GM18519 (cell line): ENCODE measurements at regions not wholly inside any gene's neighbourhood (a gene's known extent, or its start where the extent isn't known, plus 50 kb on each side); places are given as distances from the start of the nearest gene placed in this dataset.
"Not testable (repeated sequence)": the region's sequence is repeated elsewhere in the genome, so short reads cannot be mapped to it uniquely, and the experiment has no call there.

Experiments
- ATAC-seq: cut with Tn5 transposase; IDR thresholded peaks from one replicate; pipeline ENCODE4 v1.9.1; 2021; ENCODE audit warnings: mild to moderate bottlenecking, moderate library complexity; ENCODE audit not compliant: unreplicated experiment, low FRiP score

DNA sequence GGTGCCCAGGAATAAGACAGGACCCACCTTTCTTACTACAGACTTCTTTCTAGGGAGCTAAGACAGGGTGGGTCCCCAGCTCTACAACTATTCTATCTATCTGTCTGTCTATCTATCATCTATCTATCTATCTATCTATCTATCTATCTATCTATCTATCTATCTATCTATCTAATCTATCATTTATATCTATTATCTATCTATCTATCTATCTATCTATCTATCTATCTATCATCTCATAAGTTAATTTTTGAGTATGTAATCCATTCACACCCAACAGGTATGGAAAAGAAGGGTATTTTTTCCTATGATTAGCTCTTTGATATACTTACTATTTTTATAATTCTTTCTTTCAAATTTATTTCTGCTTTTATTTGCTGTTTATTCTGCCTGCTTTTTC, 55.9 kb downstream of the BAMBI start:
- no peak for ATAC-seq

DNA sequence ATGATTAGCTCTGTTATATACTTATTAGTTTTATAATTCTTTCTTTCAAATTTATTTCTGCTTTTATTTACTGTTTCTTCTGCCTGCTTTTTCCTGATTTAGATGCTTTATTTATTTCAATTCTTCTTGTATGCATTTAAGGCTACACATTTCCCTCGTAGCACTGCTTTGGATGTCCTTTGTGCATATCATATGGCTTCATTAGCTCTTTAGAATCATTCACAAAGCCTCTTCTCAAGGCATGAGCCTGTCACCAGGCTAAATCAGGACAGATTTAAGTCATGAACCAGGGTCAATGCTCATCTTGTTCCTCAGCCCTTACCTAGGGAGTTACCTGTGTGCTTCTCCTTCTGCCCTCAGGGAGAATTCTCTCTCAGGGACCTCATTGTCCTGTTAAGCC, 56.3 kb downstream of the BAMBI start:
- ATAC-seq: no peak

DNA sequence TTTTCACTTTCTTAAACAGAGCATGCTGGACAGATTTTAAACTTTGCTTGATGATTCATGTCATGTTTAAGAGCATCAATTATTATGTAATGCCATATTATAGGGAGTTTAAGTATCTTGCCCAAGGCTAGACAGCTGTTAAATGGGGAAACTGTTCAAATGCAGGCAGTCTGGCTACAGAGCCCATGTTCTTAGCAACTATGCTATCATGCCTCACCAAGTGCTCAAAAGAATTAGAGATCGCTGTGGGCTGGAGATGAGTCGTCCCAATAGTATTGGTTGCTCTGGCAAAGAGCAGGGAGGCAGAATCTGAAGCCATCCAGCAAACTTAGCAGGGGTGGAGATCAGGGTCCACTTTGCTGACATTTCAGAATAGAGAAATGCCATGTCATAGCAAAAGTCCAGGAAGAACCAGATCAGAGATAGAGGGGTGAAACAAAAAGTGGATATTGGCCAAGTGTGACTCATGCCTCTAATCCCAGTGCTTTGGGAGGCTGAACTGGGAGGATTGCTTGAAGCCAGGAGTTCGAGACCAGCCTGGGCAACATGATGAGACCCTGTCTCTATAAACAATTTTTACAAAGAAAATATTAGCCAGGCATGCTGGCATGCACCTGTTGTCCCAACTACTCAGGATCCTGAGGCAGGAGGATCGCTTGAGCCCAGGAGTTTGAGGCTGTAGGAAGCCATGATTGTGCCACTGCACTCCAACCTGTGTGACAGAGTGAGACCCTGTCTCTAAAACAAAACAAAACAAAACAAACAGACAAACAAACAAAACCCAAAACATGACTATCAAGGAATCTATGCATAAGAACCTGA, 57.8 kb downstream of the BAMBI start:
- ATAC-seq: no peak

DNA sequence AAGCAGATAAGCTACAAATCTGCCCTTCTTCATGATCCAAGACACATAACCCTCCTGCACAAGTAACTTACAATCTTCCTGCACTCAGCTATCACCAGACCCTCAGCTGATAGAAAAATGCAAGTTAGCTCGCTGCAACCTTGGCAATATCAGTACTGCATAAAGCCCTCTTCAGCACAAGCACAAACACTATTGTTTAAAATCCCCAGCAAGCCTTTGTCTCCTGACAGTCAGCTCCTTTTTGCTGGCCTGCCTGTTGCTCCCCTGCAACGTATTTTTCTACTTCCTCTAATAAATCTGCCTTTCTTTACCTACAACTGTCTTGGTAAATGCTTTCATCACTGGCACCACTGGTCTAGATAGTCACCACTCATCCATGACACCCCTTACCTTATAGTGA, 59.8 kb downstream of the BAMBI start:
- no peak for ATAC-seq

DNA sequence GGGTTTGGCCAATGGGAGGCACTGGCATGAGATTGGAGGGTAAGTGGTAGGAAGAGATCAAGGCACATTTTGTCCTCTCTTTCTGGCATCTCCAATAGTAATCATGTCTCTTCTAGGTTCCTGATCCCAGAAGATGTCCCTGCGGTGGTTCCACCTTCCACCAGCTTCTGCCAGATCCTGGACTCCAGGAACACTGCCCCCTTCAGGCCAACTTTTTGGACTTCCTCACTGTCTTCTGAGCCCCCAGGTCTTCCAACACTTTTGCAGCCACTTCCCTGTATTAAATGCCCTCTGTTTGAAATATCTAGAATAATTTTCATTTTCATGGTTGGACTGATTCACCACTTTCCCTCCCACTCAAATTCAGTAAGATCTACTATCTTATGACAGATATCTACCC, 60.9 kb downstream of the BAMBI start:
- ATAC-seq: no peak

DNA sequence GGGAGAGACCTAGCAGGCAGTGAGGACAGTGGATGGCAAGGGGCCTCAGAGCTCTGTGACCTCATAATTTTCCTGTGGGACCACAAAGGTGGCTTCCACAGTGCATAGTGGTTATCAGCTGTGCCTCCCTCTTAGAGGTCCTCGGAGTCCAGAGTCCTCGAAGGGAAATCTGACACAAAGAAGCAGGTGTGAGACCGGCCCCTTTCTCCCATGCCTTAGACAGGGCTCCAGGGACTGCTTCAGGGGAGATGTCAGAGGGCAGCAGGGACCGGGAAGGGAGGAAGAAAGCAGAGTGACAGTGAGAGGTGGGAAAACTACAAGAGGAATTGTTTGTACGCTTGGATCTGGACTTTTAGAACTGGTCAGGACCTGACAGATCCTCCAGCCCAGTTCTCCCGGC, 66.3 kb downstream of the BAMBI start:
- no peak for ATAC-seq

DNA sequence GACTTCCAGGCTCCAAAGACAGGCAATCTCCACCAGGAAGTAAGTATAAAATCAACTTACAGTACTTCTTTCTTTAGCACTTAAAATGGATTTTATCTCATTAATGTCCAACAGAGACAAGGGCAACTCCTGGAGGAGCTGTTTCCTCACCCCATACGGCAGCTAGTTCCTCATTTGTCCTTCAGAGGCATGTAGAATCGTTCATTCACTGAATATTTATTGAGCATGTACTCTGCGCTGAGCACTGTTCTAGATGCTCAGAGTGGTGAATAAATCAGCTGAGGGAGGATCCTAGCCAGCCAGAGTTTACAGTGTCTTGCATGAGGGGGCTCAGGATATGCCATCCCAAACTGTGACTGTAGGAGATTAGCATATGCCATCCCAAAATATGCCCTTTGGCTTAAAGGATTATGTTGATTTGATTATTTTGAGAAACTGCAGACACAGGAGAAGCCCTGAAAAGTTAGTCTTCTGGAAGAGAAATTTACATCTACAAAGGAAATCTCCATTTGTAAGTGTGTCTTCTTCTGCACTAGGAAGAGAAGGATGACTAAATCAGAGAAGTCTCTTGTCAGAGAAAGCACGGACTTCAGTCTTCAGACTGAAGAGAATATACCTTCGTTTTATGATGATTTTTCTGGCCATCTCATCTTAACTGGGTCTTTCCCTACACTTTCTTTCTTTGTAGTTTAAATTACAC, 66.9 kb downstream of the BAMBI start:
- ATAC-seq: no peak

DNA sequence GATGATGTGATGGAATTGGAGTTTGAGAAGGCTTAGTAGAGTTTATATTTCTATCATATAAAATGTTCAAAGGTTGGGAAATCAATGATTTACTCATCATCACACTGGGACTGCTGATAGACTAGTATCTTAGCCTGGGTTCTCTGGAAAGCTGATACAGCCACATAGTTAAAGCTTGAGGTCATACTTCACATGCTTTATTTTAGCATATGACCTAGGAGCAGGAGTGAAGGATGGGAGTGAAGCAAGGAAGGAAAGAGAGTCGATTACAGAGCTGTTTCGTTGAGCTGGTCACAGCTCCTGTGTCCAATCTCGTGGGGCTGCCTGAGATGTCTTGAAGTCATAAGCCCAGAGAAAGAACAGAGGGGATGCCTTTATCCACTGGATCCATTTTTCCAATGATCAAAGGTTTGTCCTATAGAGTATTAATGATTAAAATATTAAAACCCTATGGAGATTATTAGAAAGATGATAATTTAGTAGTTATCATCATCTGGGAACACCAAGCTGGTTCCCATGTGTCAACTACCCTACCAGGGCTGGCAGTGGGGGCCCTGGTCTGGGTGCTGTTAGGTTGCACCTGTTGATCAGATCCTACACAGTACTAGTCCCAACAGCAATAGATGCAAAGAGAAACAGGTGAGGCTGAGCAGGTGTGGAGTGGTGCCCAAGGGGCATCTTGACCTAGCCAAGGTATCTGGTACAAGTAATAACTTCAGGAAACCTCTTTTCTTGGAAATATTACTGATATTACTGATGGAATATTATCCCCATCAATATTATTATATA, 77.8 kb downstream of the BAMBI start:
- no peak for ATAC-seq

DNA sequence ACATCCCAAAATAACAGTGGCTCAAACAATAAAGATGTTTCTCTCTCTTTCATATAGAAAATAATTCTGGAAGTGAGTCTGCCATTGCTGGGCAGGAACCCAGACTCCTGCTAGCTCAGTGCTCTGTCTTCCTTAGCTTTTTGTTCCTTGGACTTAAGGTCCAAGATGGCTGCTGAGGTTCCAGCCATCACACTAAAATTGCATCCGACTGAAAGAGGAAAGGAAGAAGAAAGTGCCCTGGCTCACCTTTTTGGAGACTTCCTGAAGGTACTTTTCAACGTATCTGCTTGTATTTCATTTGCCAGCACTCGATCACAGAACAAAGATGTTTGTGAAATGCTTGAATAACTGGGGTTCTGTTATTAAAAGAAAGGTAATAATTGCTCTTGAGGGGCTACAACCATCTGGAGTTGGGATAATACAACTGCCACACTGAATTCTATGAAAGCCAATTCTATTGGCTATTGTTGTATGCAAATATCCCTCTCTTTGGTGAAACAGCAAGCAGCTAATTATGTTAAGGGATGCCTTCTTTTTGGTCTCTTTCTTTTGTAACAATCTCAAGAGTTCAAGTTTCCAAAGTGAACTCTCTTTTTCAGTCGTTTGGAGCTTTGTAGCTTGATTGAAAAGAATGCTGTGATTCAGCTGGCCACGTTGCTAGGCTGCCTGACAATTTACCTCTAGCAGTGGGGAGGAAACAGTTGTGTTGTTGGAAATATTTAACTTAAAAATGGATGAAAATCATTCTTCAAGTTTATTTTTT, 83.9 kb downstream of the BAMBI start:
- no peak for ATAC-seq

DNA sequence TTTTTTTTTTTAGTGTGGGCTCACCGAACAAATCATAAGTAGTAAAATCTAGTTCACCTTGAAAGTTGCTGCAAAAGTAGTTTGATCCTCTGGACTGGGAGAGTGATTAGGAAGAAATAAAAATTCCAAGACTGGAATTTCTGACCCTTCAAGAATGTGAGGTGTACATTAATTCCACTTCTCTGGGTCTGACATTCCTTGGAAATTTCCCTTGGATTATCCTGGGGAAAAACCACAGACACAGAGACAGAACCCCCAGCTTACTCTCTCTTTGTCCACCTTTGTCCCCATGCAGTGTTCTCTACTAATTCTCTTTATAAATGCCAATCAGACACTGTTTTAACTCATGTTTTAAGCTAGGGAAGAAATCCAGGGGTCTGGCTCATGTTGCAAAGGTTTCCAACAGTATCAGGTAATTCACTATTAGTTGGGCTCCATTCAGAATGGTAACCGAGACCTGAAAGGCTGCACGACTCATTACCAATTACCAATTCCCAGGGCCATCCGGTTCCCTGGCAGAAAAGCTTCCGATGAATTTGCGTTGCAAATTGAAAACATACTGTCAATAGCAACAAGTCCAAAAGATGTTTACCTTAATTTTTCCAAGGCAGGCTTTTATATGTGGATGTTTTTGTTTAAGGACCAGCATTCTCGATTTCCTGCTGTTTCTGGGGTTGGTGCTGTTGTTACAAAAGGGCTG, 86.3 kb downstream of the BAMBI start:
- no peak for ATAC-seq

DNA sequence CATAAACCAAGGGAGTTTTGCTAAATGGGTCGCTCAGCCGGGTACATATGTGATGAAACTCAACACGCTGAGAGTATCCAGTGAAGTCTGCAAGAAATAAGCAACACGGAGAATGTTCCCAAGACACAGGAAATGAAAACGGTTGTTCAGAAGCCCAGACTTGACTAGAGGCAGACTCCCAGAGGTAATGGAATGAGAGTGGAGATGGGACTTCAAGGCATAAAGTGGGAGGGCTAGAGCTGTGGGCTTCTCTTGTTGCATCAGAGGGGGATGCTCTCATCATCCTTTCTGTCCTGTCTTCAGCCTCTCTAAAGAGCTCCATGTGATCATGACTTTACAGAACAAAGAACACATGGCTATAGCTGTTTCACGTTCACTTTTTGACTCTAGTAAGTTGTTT, 88.3 kb downstream of the BAMBI start:
- ATAC-seq: no peak

DNA sequence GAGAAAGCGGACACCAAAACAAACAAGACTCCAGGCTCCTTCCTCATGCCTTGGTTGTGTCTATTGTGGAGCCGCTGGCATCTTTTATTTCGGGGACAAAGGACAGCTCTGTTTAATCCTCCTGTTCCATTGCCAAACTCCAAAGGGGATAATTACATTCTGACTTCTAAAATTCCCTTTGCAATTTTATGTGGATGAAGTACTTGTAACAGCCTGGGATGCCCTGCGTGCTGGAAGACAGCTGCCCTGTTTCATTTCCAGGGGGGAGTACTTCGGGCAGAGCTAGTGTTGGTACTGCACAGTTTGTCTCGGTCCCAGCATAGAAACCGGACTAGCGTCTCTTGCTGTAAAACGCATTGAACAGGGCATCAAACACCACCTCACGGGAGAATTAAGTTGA, 90.9 kb downstream of the BAMBI start:
- ATAC-seq: no peak

DNA sequence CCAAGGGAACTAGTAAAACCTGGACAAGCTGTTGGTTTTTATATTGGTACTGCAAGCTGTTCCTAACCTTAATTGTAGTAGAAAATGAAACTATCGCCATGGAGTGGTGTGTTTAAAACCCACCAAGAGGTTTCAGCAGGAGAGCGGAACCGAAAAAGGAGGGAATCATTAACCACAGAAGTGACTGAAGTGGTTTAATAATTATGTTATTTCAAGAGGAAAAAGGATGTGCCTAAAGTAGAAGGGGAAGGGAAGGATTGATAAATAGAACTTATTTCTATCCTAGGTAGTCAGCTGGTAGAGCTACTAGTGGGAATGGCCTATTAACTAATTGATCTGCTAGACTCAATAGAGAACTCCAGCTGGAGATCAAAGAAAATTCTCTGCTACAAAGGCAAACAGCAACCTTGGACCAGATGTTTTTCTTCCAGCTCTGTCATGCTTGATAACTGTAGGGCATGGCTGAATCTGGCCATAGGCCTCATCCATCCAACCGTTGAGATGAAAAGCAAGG, 91.8 kb downstream of the BAMBI start:
- ATAC-seq: no peak

DNA sequence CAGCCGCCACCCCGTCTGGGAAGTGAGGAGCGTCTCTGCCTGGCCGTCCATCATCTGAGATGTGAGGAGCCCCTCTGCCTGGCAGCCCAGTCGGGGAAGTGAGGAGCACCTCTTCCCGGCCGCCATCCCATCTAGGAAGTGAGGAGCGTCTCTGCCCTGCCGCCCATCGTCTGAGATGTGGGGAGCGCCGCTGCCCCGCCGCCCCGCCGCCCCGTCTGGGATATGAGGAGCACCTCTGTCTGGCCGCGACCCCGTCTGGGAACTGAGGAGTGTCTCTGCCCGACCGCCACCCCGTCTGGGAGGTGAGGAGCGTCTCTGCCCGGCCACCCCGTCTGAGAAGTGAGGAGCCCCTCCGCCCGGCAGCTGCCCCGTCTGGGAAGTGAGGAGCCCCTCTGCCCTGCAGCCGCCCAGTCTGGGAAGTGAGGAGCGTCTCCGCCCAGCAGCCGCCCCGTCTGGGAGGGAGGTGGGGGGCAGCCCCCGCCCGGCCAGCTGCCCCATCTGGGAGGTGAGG, 94.3 kb downstream of the BAMBI start:
- not testable (repeated sequence) for ATAC-seq

DNA sequence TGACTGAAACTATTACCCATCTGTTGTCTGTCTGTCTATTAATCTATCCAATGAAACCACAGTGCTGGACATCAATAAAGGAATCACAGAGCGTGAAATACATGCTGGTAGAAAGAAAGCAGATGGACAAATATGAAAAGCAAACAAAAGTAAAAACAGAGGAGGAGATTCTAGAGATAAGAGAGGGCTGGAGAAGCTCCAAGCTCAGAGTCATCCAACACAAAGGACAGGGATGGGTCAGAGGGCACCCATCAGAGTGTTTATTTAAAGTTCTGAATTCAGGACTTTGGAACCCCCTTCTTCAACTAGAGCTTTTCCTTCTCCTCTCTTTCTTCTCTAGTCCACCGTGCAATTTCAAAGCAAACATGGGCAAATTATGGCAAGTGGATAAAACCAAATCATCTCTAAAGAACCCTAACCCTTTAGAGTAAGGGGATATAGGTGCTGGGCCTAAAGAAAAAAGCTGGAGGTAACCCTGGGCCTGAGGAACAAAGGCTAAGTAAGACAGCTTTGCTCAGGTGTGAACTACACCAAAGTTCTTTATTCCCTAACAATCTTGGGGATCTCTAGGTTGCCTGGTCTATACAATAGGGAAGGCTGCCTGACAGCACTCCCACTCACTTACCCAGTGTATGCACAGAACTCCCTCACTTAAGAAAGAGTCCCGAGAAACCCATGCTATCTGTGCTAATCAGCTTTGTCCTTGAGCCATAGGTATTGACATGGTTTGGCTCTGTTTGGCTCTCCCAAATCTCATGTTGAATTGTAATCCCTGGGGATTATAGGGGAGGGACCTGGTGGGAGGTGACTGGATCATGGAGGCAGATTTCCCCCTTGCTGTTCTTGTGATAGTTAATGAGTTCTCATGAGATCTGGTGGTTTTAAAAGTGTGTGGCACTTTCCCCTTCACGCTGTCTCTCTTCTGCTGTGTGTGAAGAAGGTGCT, 97.0 kb downstream of the BAMBI start:
- ATAC-seq: no peak

DNA sequence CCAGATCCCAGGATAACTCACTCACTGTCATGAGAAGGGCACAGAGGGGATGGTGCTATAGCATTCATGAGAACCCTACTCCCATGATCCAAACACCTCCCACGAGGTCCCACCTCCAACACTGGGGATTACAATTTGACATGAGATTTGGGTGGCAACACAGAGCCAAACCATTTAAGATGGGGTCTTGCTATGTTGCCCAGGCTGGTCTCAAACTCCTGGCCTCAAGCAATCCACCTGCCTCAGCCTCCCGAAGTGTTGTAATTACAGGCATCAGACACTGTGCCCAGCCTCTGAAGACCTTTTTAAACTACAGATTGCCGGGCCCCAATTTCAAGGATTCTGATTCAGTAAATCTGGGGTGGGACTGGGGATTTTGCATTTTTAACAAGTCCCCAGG, 98.5 kb downstream of the BAMBI start:
- ATAC-seq: no peak

DNA sequence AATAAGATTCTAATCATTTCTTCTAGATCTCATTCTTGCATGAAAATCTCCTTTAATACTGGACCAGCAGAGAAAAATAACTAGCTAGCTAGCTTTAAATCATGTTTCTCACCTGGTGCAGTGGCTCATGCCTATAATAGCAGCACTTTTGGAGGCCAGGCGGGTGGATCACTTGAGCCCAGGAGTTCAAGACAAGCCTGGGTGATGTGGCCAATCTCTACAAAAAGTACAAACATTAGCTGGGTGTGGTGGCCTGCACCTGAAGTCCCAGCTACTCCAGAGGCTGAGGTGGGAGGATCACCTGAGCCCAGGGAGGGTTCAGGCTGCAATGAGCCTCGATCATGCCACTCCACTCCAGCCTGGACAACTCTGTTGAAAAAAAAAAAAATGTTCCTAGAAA, 99.2 kb downstream of the BAMBI start:
- no peak for ATAC-seq

DNA sequence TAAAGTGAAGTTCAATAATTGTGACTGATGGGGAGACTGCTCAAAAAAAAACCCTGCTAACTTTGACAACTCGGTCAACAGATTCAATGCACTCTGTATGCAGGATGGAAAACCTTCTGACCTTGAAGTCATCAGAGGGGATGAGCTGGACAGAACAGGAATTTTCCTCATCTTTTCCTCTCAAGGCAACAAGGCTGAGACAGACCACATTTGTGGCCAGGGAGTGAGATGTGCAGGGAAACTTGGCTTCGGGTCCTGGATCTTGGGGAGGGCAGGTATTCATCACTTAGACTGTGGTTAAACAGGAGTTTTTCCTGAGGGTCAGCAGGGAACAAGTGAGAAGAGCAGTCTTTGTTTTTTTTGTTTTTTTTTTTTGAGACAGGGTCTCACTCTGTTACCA, 100.6 kb downstream of the BAMBI start:
- no peak for ATAC-seq

DNA sequence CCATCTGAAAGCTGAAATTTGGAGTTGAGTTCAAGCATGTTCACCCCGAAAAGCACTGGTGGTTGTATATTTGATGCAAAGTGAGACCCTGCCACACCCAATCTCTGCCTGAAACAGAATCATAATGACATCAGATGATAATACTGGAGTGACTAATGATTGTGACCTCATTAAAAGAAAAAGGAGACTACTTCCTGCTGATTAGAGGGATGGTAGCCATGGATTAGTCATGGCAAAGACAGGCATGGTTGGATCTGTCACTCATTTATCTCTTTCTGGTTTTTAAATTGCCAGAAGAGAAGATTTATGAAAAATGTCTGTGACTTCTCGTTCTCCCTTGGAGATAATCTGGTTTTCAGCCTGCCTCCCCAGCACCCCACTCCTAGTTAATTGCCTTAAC, 101.2 kb downstream of the BAMBI start:
- ATAC-seq: no peak
